Kidney (tissue), 13 donors: ENCODE measurements at regions not wholly inside any gene's neighbourhood (a gene's known extent, or its start where the extent isn't known, plus 50 kb on each side); places are given as distances from the start of the nearest gene placed in this dataset.
A peak's percentile ranks its signal among the peaks of the same experiment; 100 is the strongest.

Experiments
- DNase-seq, 5 donors: peaks; one replicate each; pipeline ENCODE4 v3.0.0-alpha.2; 2013 to 2020
- FAIRE-seq: peaks from 2 replicates; lab custom pipeline; 2012; peaks lifted over from hg19 to GRCh38; lab: Jason Lieb, UNC
- H3K27ac ChIP-seq, 2 donors: one replicate each; pipeline ENCODE4 v1.7.0; 2013; ENCODE audit warnings: low read depth in 2 of 2, low read length in 2 of 2, inconsistent platforms in 1 of 2
- H3K27me3 ChIP-seq: one replicate; pipeline ENCODE4 v1.7.1; 2013; ENCODE audit warnings: low read length, inconsistent platforms; ENCODE audit not compliant: control insufficient read depth, insufficient read depth
- H3K36me3 ChIP-seq, 3 donors: one replicate each; pipeline versions ENCODE4 v1.7.0 to v1.7.1; 2013; ENCODE audit warnings: low read length in 3 of 3, control low read depth in 1 of 3, inconsistent platforms in 1 of 3; ENCODE audit not compliant: insufficient read depth in 3 of 3, control insufficient read depth in 2 of 3
- H3K4me1 ChIP-seq, 3 donors: one replicate each; pipeline versions ENCODE4 v1.7.0 to v1.7.1; 2013; ENCODE audit warnings: low read length in 3 of 3, inconsistent platforms in 1 of 3, low read depth in 1 of 3; ENCODE audit not compliant: control insufficient read depth in 2 of 3, insufficient read depth in 2 of 3
- H3K4me3 ChIP-seq, 3 donors: one replicate each; pipeline versions ENCODE4 v1.7.0 to v1.8.1; 2013; ENCODE audit warnings: low read length in 3 of 3, control low read depth in 1 of 3, inconsistent platforms in 1 of 3
- H3K9ac ChIP-seq, 3 donors: one replicate each; pipeline versions ENCODE4 v1.7.0 to v1.7.1; 2013; ENCODE audit warnings: low read length in 3 of 3, control low read depth in 1 of 3, inconsistent platforms in 1 of 3
- H3K9me3 ChIP-seq, 3 donors: one replicate each; pipeline versions ENCODE4 v1.7.0 to v1.7.1; 2013; ENCODE audit warnings: low read length in 3 of 3, control low read depth in 1 of 3, inconsistent platforms in 1 of 3; ENCODE audit not compliant: control insufficient read depth in 2 of 3, insufficient read depth in 1 of 3
- intact Hi-C: fragments of 100-400 bp; cut with DNase I; formaldehyde crosslinking; loops from one replicate; pipeline ENCODE4 v1.11.1; 2022
- TF ChIP-seq, protein P1 (sequence below): IDR thresholded peaks from 3 replicates; pipeline ENCODE4 v1.5.1; 2012; ENCODE audit warnings: mild to moderate bottlenecking, moderate library complexity, borderline replicate concordance; ENCODE audit not compliant: insufficient read depth; ENCODE audit errors: extremely low read depth
- donor health status: control.
- donor health status: control.
- donor health status: control.
- donor health status: control.
- donor health status: control.
- donor health status: DM: yes; HTN: yes; CAD: no.
- donor health status: Normal renal cell carcinoma (clear cell type).

DNA sequence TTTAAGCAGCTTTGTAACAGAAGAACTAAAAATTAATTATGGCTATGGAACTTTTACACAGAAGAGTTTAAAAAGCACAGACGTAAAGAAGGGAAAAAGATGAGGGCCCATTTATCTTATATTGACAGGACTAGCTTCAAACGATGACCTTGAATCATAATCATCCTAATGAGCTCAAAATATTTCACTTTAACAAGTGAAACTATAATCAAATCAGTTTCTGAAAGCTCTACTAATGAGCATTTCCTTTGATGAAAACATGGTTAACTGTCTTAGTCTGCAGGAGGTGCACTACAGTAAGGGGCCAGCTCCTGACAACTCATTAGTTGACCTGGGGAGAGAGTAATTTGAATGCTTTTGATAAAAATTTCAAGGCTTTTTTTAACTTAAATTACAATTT lies 228.0 kb upstream of the DEFB112 start:
- no peaks in the 10 kb centered on the region for H3K36me3 ChIP-seq
- H3K4me1 ChIP-seq: no peaks in the 10 kb centered on the region
- H3K9me3 ChIP-seq: no peaks in the 10 kb centered on the region
- no peak overlapping the region for H3K27ac ChIP-seq
- H3K4me3 ChIP-seq: no peak overlapping the region
- H3K27me3 ChIP-seq: no peaks in the 10 kb centered on the region
- DNase-seq (no peak), FAIRE-seq (no peak)
- TF ChIP-seq, protein P1, sequence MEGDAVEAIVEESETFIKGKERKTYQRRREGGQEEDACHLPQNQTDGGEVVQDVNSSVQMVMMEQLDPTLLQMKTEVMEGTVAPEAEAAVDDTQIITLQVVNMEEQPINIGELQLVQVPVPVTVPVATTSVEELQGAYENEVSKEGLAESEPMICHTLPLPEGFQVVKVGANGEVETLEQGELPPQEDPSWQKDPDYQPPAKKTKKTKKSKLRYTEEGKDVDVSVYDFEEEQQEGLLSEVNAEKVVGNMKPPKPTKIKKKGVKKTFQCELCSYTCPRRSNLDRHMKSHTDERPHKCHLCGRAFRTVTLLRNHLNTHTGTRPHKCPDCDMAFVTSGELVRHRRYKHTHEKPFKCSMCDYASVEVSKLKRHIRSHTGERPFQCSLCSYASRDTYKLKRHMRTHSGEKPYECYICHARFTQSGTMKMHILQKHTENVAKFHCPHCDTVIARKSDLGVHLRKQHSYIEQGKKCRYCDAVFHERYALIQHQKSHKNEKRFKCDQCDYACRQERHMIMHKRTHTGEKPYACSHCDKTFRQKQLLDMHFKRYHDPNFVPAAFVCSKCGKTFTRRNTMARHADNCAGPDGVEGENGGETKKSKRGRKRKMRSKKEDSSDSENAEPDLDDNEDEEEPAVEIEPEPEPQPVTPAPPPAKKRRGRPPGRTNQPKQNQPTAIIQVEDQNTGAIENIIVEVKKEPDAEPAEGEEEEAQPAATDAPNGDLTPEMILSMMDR: no peak
- no peak overlapping the region for H3K9ac ChIP-seq
- intact Hi-C loops: no loop called here

GRCh38 chr6:50278663-50279062 lies 228.9 kb upstream of the DEFB112 start:
- DNase-seq: no peak
- intact Hi-C loops: no loop called here

DNA sequence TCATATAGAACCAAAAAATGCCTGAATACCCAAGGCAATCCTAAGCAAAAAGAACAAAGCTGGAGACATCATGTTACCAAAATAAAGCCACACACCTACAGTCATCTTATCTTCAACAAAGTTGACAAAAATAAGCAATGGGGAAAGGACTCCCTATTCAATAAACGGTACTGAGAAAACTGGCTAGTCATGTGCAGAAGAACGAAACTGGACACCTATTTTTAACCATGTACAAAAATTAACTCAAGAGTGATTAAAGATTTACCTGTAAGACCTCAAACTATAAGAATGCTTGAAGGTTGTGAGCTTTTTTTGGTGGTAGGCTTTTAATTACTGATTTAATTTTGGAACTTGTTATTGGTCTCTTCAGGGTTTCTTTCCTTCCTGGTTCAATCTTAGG lies 236.0 kb upstream of the DEFB112 start:
- Histone ChIP-seq H3K4me1 (no peaks in the 10 kb centered on the region), H3K9me3 (no peaks in the 10 kb centered on the region), H3K9ac (no peak overlapping the region), H3K27ac (no peak overlapping the region), H3K4me3 (peak overlapping the region in 2 of 3 donors; percentile 40 to 61), H3K27me3 (no peaks in the 10 kb centered on the region), H3K36me3 (no peaks in the 10 kb centered on the region)
- DNase-seq (no peak), FAIRE-seq (peak; percentile 11)
- intact Hi-C loops: no loop called here
- TF ChIP-seq, protein P1: no peak

More at GRCh38 chr6:50278663-50279062, 228.9 kb upstream of the DEFB112 start:
- Histone ChIP-seq H3K9ac (no peak overlapping the region), H3K27me3 (no peaks in the 10 kb centered on the region), H3K4me1 (no peaks in the 10 kb centered on the region), H3K27ac (no peak overlapping the region), H3K9me3 (no peaks in the 10 kb centered on the region), H3K36me3 (no peaks in the 10 kb centered on the region), H3K4me3 (no peak overlapping the region)
- no peak for FAIRE-seq
- TF ChIP-seq, protein P1: no peak

- Histone ChIP-seq H3K9ac (no peak overlapping the region), H3K36me3 (no peaks in the 10 kb centered on the region), H3K27ac (no peak overlapping the region), H3K27me3 (no peaks in the 10 kb centered on the region), H3K9me3 (no peaks in the 10 kb centered on the region), H3K4me3 (no peak overlapping the region), H3K4me1 (no peaks in the 10 kb centered on the region)
- TF ChIP-seq, protein P1: no peak
- no peak for DNase-seq
- intact Hi-C loops: no loop called here
- FAIRE-seq: no peak
These were observed 238.5 kb upstream of the DEFB112 start for GRCh38 chr6:50288241-50288640.
